T-helper 2 cell treated with Interferon-gamma antibody and Interleukin-4, amounts not matched to agents 5 μg/mL and 100 μg/mL, for 36 hours (primary cell): ENCODE measurements at regions not wholly inside any gene's neighbourhood (a gene's known extent, or its start where the extent isn't known, plus 50 kb on each side); places are given as distances from the start of the nearest gene placed in this dataset.
A peak's percentile ranks its signal among the peaks of the same experiment; 100 is the strongest.
"Not testable (repeated sequence)": the region's sequence is repeated elsewhere in the genome, so short reads cannot be mapped to it uniquely, and the experiment has no call there.

ENCODE experiments used
- DNase-seq: peaks from one replicate; pipeline ENCODE4 v3.0.0; 2021; ENCODE audit warnings: low spot score
- H3K27ac Mint-ChIP-seq: one replicate; pipeline ENCODE4 v1.8.0; 2021; ENCODE audit warnings: mild to moderate bottlenecking, mixed read lengths
- H3K27me3 Mint-ChIP-seq: one replicate; pipeline ENCODE4 v1.8.0; 2021; ENCODE audit warnings: low read depth, mixed read lengths
- H3K36me3 Mint-ChIP-seq: one replicate; pipeline ENCODE4 v1.8.0; 2021; ENCODE audit warnings: low read depth, mixed read lengths
- H3K4me1 Mint-ChIP-seq: one replicate; pipeline ENCODE4 v1.8.0; 2021; ENCODE audit warnings: low read depth, mixed read lengths
- H3K4me3 Mint-ChIP-seq: one replicate; pipeline ENCODE4 v1.8.0; 2022; ENCODE audit warnings: mild to moderate bottlenecking, moderate library complexity, mixed read lengths
- H3K9me3 Mint-ChIP-seq: one replicate; pipeline ENCODE4 v1.8.0; 2021; ENCODE audit warnings: mixed read lengths

- Mint-ChIP-seq H3K4me3 (no peak overlapping the region), H3K9me3 (peaks cover 4% of the 10 kb centered on the region), H3K4me1 (no peaks in the 10 kb centered on the region), H3K27ac (no peak overlapping the region), H3K36me3 (no peaks in the 10 kb centered on the region), H3K27me3 (no peaks in the 10 kb centered on the region)
- no peak for DNase-seq
Observed at GRCh38 chr17:70320673-70321345, 151.5 kb downstream of the KCNJ2 start.

- Mint-ChIP-seq H3K27ac (no peak overlapping the region), H3K9me3 (peaks cover 1% of the 10 kb centered on the region), H3K4me3 (no peak overlapping the region), H3K4me1 (no peaks in the 10 kb centered on the region), H3K27me3 (no peaks in the 10 kb centered on the region), H3K36me3 (no peaks in the 10 kb centered on the region)
- no peak for DNase-seq
Observed at GRCh38 chr17:70321352-70321751, 152.0 kb downstream of the KCNJ2 start.

GRCh38 chr17:70323269-70323668 lies 153.9 kb downstream of the KCNJ2 start:
- H3K4me3 Mint-ChIP-seq: no peak overlapping the region
- H3K4me1 Mint-ChIP-seq: no peaks in the 10 kb centered on the region
- H3K27ac Mint-ChIP-seq: no peak overlapping the region
- H3K9me3 Mint-ChIP-seq: no peaks in the 10 kb centered on the region
- no peak for DNase-seq
- H3K36me3 Mint-ChIP-seq: no peaks in the 10 kb centered on the region
- H3K27me3 Mint-ChIP-seq: no peaks in the 10 kb centered on the region

GRCh38 chr17:70324031-70324430 lies 154.7 kb downstream of the KCNJ2 start:
- Mint-ChIP-seq H3K27me3 (no peaks in the 10 kb centered on the region), H3K4me3 (no peak overlapping the region), H3K36me3 (no peaks in the 10 kb centered on the region), H3K27ac (no peak overlapping the region), H3K9me3 (peaks cover 3% of the 10 kb centered on the region), H3K4me1 (no peaks in the 10 kb centered on the region)
- DNase-seq: no peak

GRCh38 chr17:70327279-70327678 lies 157.9 kb downstream of the KCNJ2 start:
- Mint-ChIP-seq H3K9me3 (peaks cover 3% of the 10 kb centered on the region), H3K4me3 (no peak overlapping the region), H3K36me3 (no peaks in the 10 kb centered on the region), H3K4me1 (no peaks in the 10 kb centered on the region), H3K27ac (no peak overlapping the region), H3K27me3 (no peaks in the 10 kb centered on the region)
- no peak for DNase-seq

GRCh38 chr17:70327723-70328122 lies 158.4 kb downstream of the KCNJ2 start:
- H3K27me3 Mint-ChIP-seq: no peaks in the 10 kb centered on the region
- peaks cover 3% of the 10 kb centered on the region for H3K9me3 Mint-ChIP-seq
- no peaks in the 10 kb centered on the region for H3K4me1 Mint-ChIP-seq
- no peak for DNase-seq
- H3K4me3 Mint-ChIP-seq: no peak overlapping the region
- no peaks in the 10 kb centered on the region for H3K36me3 Mint-ChIP-seq
- H3K27ac Mint-ChIP-seq: no peak overlapping the region

GRCh38 chr17:70329721-70330120 lies 160.4 kb downstream of the KCNJ2 start:
- Mint-ChIP-seq H3K4me3 (no peak overlapping the region), H3K9me3 (peaks cover 3% of the 10 kb centered on the region), H3K36me3 (no peaks in the 10 kb centered on the region), H3K27ac (no peak overlapping the region), H3K4me1 (no peaks in the 10 kb centered on the region), H3K27me3 (no peaks in the 10 kb centered on the region)
- DNase-seq: no peak

- DNase-seq, H3K36me3 Mint-ChIP-seq, H3K4me1 Mint-ChIP-seq, H3K4me3 Mint-ChIP-seq, H3K27me3 Mint-ChIP-seq, H3K9me3 Mint-ChIP-seq, H3K27ac Mint-ChIP-seq: not testable (repeated sequence)
Observed at GRCh38 chr17:70331066-70331465, 161.7 kb downstream of the KCNJ2 start.

DNA sequence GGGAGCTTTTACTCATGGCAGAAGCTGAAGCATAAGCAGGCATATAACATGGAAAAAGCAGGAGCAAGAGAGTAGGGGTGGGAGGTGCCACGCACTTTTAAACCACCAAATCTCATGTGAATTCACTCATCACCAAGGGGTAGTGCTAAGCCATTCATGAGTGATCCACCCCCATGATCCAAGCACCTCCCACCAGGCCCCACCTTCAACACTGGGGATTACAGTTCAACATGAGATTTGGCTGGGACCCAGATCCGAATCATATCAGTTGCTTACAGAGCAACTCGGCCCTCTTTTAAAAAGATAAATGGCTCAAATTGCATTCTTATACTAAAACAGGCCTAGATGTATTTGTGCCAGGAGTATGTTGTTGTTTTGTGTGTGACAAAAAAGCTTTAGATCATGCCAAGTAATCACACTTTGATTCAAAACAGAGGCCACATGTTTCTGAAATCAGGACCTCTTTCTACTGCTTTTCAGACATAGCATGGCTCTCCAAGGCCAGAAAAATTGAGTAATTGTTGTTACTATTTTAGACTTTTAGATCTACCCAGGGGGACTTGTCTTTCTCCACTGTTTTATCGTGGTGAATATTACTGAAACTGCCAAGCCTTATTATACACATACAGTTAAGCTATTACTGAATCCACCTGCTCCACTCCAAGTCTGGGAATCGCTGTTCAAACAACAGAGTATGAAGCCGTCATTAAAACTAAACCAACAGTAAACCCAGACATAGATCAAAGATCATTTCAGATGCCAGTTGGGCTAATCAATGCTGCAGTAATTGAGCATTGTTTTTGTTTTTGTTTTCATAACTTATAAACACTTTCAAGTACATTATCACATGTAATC lies 163.3 kb downstream of the KCNJ2 start:
- Mint-ChIP-seq H3K4me1 (no peaks in the 10 kb centered on the region), H3K36me3 (no peaks in the 10 kb centered on the region), H3K9me3 (peaks cover 3% of the 10 kb centered on the region), H3K4me3 (no peak overlapping the region), H3K27ac (no peak overlapping the region), H3K27me3 (no peaks in the 10 kb centered on the region)
- no peak for DNase-seq

GRCh38 chr17:70336411-70336810 lies 167.1 kb downstream of the KCNJ2 start:
- no peaks in the 10 kb centered on the region for H3K9me3 Mint-ChIP-seq
- H3K27me3 Mint-ChIP-seq: no peaks in the 10 kb centered on the region
- H3K4me3 Mint-ChIP-seq: no peak overlapping the region
- H3K27ac Mint-ChIP-seq: no peak overlapping the region
- no peaks in the 10 kb centered on the region for H3K4me1 Mint-ChIP-seq
- DNase-seq: no peak
- no peaks in the 10 kb centered on the region for H3K36me3 Mint-ChIP-seq

DNA sequence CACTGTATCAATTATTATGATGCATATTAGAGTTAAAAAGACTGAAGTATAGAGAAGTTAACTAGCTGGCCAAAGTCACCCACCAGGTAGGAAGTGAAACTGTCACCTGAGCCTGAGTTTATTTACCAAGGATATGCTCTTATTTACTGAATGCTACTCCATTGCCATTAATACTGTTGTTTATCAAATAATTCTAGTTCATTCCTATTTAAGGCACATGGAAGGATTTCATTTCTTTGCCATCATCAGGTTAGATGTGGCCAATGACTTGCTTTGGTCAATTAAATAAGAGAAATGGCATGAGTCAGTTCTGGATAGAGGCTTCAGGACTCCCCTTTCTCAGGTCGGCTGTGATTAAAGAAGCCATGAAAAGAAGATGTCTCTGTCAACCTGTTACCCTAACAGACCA lies 169.6 kb downstream of the KCNJ2 start:
- Mint-ChIP-seq H3K4me1 (peaks cover 3% of the 10 kb centered on the region), H3K27me3 (no peaks in the 10 kb centered on the region), H3K27ac (no peak overlapping the region), H3K9me3 (no peaks in the 10 kb centered on the region), H3K4me3 (no peak overlapping the region), H3K36me3 (no peaks in the 10 kb centered on the region)
- no peak for DNase-seq

- peaks cover 6% of the 10 kb centered on the region for H3K4me1 Mint-ChIP-seq
- no peak overlapping the region for H3K27ac Mint-ChIP-seq
- no peaks in the 10 kb centered on the region for H3K36me3 Mint-ChIP-seq
- no peak for DNase-seq
- no peak overlapping the region for H3K4me3 Mint-ChIP-seq
- no peaks in the 10 kb centered on the region for H3K9me3 Mint-ChIP-seq
- H3K27me3 Mint-ChIP-seq: no peaks in the 10 kb centered on the region
Observed at GRCh38 chr17:70343114-70343513, 173.8 kb downstream of the KCNJ2 start.

DNA sequence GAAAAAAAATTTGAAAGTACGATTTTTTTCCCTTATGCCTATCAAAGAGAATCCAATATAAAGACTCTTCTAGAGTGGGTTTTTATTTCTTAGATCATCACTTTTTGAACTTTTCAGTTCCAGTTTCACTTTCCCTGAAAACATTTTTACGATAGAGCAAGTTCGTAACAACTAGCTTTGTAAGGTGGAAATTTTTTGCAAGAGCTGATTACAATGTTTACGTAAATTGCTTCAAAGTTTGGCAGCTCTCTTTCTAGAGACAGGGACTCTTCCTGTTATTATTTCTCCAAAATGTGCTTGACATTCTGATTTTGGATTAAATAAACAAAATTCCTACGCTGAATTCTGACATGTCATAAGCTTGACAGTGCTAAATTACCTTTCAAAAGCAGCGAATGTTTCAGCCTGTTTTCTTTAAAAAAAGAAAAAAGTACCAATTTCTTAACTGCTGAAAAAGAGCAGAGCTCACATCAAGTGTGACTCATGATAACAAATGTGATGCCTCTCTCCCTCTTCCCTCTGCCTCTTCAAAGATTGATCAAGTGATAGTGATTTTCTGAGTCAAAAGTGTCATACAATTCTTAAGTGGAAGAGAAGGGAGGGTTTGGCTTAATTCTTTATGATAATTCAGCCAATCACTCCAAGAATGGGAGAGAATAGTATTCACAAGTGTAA lies 175.2 kb downstream of the KCNJ2 start:
- Mint-ChIP-seq H3K9me3 (no peaks in the 10 kb centered on the region), H3K27me3 (no peaks in the 10 kb centered on the region), H3K36me3 (no peaks in the 10 kb centered on the region), H3K4me1 (peaks cover 6% of the 10 kb centered on the region), H3K4me3 (peak overlapping the region; percentile 70), H3K27ac (peak overlapping the region; percentile 71)
- DNase-seq: no peak

DNA sequence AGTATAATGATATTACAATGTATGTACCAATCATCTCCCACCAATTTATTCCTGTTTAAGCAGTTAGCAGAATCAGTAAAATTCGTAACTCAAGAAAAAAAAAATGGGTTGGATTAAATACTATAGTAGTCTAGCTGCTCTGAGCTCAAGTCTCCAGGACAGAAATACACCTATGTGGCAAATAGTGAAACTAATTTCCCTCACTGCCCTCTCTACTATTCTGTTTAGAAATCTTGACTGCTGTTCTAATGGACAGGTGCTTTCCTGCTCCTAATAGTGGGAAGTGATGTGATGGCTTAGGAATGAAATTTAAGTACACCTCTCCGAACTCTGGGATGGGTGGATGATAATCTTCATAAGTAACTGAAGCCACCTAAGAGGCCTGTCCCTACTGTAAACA lies 175.7 kb downstream of the KCNJ2 start:
- peak overlapping the region; percentile 71 for H3K27ac Mint-ChIP-seq
- no peaks in the 10 kb centered on the region for H3K36me3 Mint-ChIP-seq
- H3K4me1 Mint-ChIP-seq: peaks cover 6% of the 10 kb centered on the region
- H3K27me3 Mint-ChIP-seq: no peaks in the 10 kb centered on the region
- peak overlapping the region; percentile 70 for H3K4me3 Mint-ChIP-seq
- no peak for DNase-seq
- H3K9me3 Mint-ChIP-seq: no peaks in the 10 kb centered on the region
